H1 (cell line): ENCODE measurements at regions not wholly inside any gene's neighbourhood (a gene's known extent, or its start where the extent isn't known, plus 50 kb on each side); places are given as distances from the start of the nearest gene placed in this dataset.

ENCODE experiments used
- CTCF ChIA-PET: fragments of 300-600 bp; sonication (Branson Sonifier 250); formaldehyde crosslinking; loops from one replicate; lab custom pipeline; 2021; ENCODE audit not compliant: partially characterized antibody; lab: Charles Lee
- POLR2A ChIA-PET: fragments of 300-600 bp; sonication (Branson Sonifier 250); formaldehyde crosslinking; loops from one replicate; lab custom pipeline; 2021; ENCODE audit warnings: inconsistent platforms; ENCODE audit not compliant: partially characterized antibody; lab: Charles Lee
- DNase-seq, 2 experiments: peaks; one replicate each; pipeline versions ENCODE4 v3.0.0 to v3.0.0-alpha.2; 2010 to 2022; ENCODE audit warnings: low spot score in 2 of 2, low read depth in 1 of 2, mixed read lengths in 1 of 2
- FAIRE-seq: peaks from 2 replicates; lab custom pipeline; 2011; peaks lifted over from hg19 to GRCh38; lab: Jason Lieb, UNC
- H2AFZ ChIP-seq: 2 replicates; pipeline ENCODE4 v1.8.1; 2012; ENCODE audit warnings: low read length, inconsistent platforms
- H2AK5ac ChIP-seq: 2 replicates; pipeline ENCODE4 v1.6.1; 2013; ENCODE audit warnings: low read depth, low read length
- H2BK120ac ChIP-seq: replicated peaks from 2 replicates; pipeline ENCODE3; 2013; ENCODE audit warnings: low read depth, low read length, inconsistent platforms
- H2BK12ac ChIP-seq: 2 replicates; pipeline ENCODE4 v1.6.1; 2013; ENCODE audit warnings: low read depth, low read length
- H2BK15ac ChIP-seq: 2 replicates; pipeline ENCODE4 v1.6.1; 2013; ENCODE audit warnings: low read length
- H2BK20ac ChIP-seq: 2 replicates; pipeline ENCODE4 v1.6.1; 2013; ENCODE audit warnings: low read length
- H2BK5ac ChIP-seq: 2 replicates; pipeline ENCODE4 v1.6.1; 2013; ENCODE audit warnings: low read depth, low read length
- H3K14ac ChIP-seq: 2 replicates; pipeline ENCODE4 v1.6.1; 2013; ENCODE audit warnings: inconsistent platforms; ENCODE audit not compliant: insufficient read length
- H3K18ac ChIP-seq: 2 replicates; pipeline ENCODE4 v1.6.1; 2013; ENCODE audit warnings: low read length; ENCODE audit errors: extremely low read depth
- H3K23ac ChIP-seq: 2 replicates; pipeline ENCODE4 v1.6.1; 2013; ENCODE audit warnings: inconsistent platforms; ENCODE audit not compliant: insufficient read length
- H3K23me2 ChIP-seq: 2 replicates; pipeline ENCODE4 v1.6.1; 2013; ENCODE audit warnings: low read depth, low read length
- H3K27ac ChIP-seq: 2 replicates; pipeline ENCODE4 v1.6.1; 2011; ENCODE audit warnings: low read depth, low read length, inconsistent platforms
- H3K27me3 ChIP-seq, 4 experiments: replicated peaks in 1 of 4; 1 replicate in 1 of 4; 2 replicates in 3 of 4; pipeline versions ENCODE4 v1.6.1 to v1.8.1; 2011 to 2013; ENCODE audit warnings: low read length in 3 of 4, mild to moderate bottlenecking in 3 of 4, inconsistent platforms in 2 of 4, mixed read lengths in 2 of 4, moderate library complexity in 1 of 4; ENCODE audit not compliant: control insufficient read depth in 3 of 4, insufficient read depth in 3 of 4; ENCODE audit errors: extremely low read depth in 1 of 4
- H3K36me3 ChIP-seq, 4 experiments: 2 replicates each; pipeline versions ENCODE4 v1.6.1 to v1.8.1; 2011 to 2013; ENCODE audit warnings: mild to moderate bottlenecking in 4 of 4, low read length in 3 of 4, moderate library complexity in 2 of 4, control low read depth in 1 of 4, inconsistent platforms in 1 of 4; ENCODE audit not compliant: insufficient read depth in 4 of 4, control insufficient read depth in 2 of 4
- H3K4ac ChIP-seq: replicated peaks from 2 replicates; pipeline ENCODE3; 2013; ENCODE audit warnings: low read length, low read depth, mixed read lengths, inconsistent platforms; ENCODE audit not compliant: insufficient read length
- H3K4me1 ChIP-seq, 4 experiments: replicated peaks in 1 of 4; 1 replicate in 1 of 4; 2 replicates in 3 of 4; pipeline versions ENCODE4 v1.6.1 to v1.8.1; 2011 to 2013; ENCODE audit warnings: low read length in 3 of 4, inconsistent platforms in 2 of 4, mixed read lengths in 1 of 4; ENCODE audit not compliant: insufficient read depth in 4 of 4, control insufficient read depth in 3 of 4
- H3K4me2 ChIP-seq, 2 experiments: 2 replicates each; pipeline versions ENCODE4 v1.6.1 to v1.8.1; 2011 to 2013; ENCODE audit warnings: low read depth in 2 of 2, low read length in 2 of 2, control low read depth in 1 of 2, inconsistent platforms in 1 of 2, mild to moderate bottlenecking in 1 of 2; ENCODE audit not compliant: insufficient read depth in 1 of 2
- H3K4me3 ChIP-seq, 4 experiments: fragments of 200-600, 300-600 bp in 1 of 4; sonication (generic), shearing (Covaris generic), sonication (Bioruptor Twin) in 1 of 4; 2 replicates each; pipeline versions ENCODE4 v1.5.1 to v1.8.1; 2011 to 2016; ENCODE audit warnings: low read length in 4 of 4, low read depth in 3 of 4, control low read depth in 2 of 4, inconsistent platforms in 2 of 4, mild to moderate bottlenecking in 2 of 4, mixed read lengths in 1 of 4, moderate library complexity in 1 of 4; ENCODE audit not compliant: insufficient read depth in 2 of 4; ENCODE audit errors: extremely low read depth in 1 of 4
- H3K56ac ChIP-seq: replicated peaks from 2 replicates; pipeline ENCODE3; 2013; ENCODE audit warnings: low read depth, mild to moderate bottlenecking, mixed read lengths, low read length, inconsistent platforms; ENCODE audit not compliant: insufficient read length
- H3K79me1 ChIP-seq: 2 replicates; pipeline ENCODE4 v1.6.1; 2013; ENCODE audit warnings: low read depth, low read length, control low read depth
- H3K79me2 ChIP-seq, 2 experiments: 2 replicates each; pipeline versions ENCODE4 v1.6.1 to v1.8.1; 2012 to 2013; ENCODE audit warnings: low read length in 2 of 2, mild to moderate bottlenecking in 2 of 2, inconsistent platforms in 1 of 2; ENCODE audit not compliant: insufficient read depth in 2 of 2, control insufficient read depth in 1 of 2
- H3K9ac ChIP-seq, 4 experiments: replicated peaks in 1 of 4; 1 replicate in 1 of 4; 2 replicates in 3 of 4; pipeline versions ENCODE4 v1.6.1 to v1.8.1; 2011 to 2013; ENCODE audit warnings: low read depth in 3 of 4, low read length in 3 of 4, control low read depth in 2 of 4, mild to moderate bottlenecking in 2 of 4, moderate library complexity in 2 of 4, inconsistent platforms in 1 of 4; ENCODE audit errors: extremely low read depth in 1 of 4
- H3K9me3 ChIP-seq, 2 experiments: 2 replicates each; pipeline versions ENCODE4 v1.6.1 to v1.8.1; 2012 to 2013; ENCODE audit warnings: mild to moderate bottlenecking in 2 of 2, moderate library complexity in 2 of 2, control low read depth in 1 of 2, inconsistent platforms in 1 of 2, low read depth in 1 of 2, low read length in 1 of 2, mixed read lengths in 1 of 2; ENCODE audit not compliant: insufficient read depth in 2 of 2
- H4K20me1 ChIP-seq, 2 experiments: replicated peaks in 1 of 2; 2 replicates each; pipeline versions ENCODE3 to v1.8.1; 2011 to 2013; ENCODE audit warnings: inconsistent platforms in 2 of 2, low read length in 2 of 2, mild to moderate bottlenecking in 1 of 2; ENCODE audit not compliant: insufficient read depth in 2 of 2, control insufficient read depth in 1 of 2
- H4K5ac ChIP-seq: 2 replicates; pipeline ENCODE4 v1.6.1; 2013; ENCODE audit warnings: low read length, low read depth, mixed read lengths, inconsistent platforms; ENCODE audit not compliant: insufficient read length
- H4K8ac ChIP-seq: 2 replicates; pipeline ENCODE4 v1.8.0; 2013; ENCODE audit warnings: mild to moderate bottlenecking, moderate library complexity, low read length, inconsistent platforms; ENCODE audit not compliant: insufficient read depth; ENCODE audit errors: extremely low read depth
- H4K91ac ChIP-seq: replicated peaks from 2 replicates; pipeline ENCODE3; 2013; ENCODE audit warnings: low read length, mixed read lengths, inconsistent platforms; ENCODE audit not compliant: insufficient read length
- BRCA1 ChIP-seq: IDR thresholded peaks from 2 replicates; pipeline ENCODE4 v1.6.1; 2012; ENCODE audit warnings: low read depth, low read length, improper control_type of control experiment
- KDM5A ChIP-seq: fragments of 200-600 bp; IDR thresholded peaks from 2 replicates; pipeline ENCODE4 v1.7.1; 2012; ENCODE audit warnings: mild to moderate bottlenecking, low read length, inconsistent platforms, mixed read lengths
- TAF1 ChIP-seq: IDR thresholded peaks from 2 replicates; pipeline ENCODE4 v1.6.1; 2011; ENCODE audit warnings: mild to moderate bottlenecking, low read depth, low read length
- WGBS, 2 experiments: shearing (Covaris generic) in 1 of 2; methylation state at CpG; one replicate each; pipeline versions ENCODE4 v1.1.6 to v1.1.7; 2013 to 2015; ENCODE audit warnings: low lambda C conversion rate in 2 of 2, mixed read lengths in 2 of 2, inconsistent platforms in 1 of 2, low coverage in 1 of 2, missing lambda C conversion rate in 1 of 2; ENCODE audit not compliant: insufficient replicate concordance in 2 of 2, insufficient coverage in 1 of 2, insufficient read length in 1 of 2; ENCODE audit errors: extremely low coverage in 1 of 2, missing lambda C conversion rate in 1 of 2; 5-methylcytosine and 5-hydroxymethylcytosine counted together

DNA sequence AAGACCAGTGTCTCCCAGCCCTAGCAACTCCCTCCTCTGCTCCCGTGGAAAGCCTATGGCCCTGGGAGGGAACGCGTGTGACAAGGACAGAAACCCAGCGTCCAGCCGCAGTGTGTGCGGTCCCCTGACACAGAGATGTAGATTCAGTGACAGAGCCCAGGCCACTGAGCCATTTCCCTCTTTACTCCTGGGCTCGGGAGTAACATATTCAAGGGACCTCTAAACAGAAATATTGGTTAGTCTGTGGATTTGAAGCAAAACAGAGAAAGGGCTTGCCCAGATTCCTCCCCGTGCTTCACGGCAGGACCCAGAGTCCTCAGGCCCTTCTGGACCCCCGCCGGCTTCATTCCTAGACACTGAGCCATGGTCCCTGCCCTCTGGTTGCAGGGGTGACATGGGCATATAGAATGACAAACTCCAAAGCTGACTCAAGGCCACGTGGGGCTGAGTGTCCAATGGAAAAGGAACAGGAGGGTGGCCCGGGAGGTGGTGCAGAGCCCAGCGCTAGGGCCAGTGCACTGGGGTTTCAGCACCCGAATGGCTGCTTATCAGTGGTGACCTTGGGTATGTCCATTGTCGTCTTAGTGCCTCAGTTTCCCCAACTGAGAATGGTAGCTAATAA, 248.2 kb downstream of the QKI start:
- Histone ChIP-seq H3K23ac (no peak overlapping the region), H2BK20ac (no peak overlapping the region), H4K91ac (no peak overlapping the region), H3K9ac (no peak overlapping the region), H3K4me2 (no peak overlapping the region), H3K56ac (no peak overlapping the region), H2BK12ac (no peak overlapping the region), H2AFZ (no peak overlapping the region), H2BK5ac (no peak overlapping the region), H3K27me3 (no peaks in the 10 kb centered on the region), H3K9me3 (no peaks in the 10 kb centered on the region), H3K4me1 (peaks cover 0 to 4% (median 0%) of the 10 kb centered on the region in 4 experiments; a peak in 2 of 7 replicates), H4K8ac (no peak overlapping the region), H4K5ac (no peak overlapping the region), H3K36me3 (no peaks in the 10 kb centered on the region), H3K79me1 (no peaks in the 10 kb centered on the region), H2AK5ac (no peak overlapping the region), H3K4me3 (no peak overlapping the region), H3K14ac (no peak overlapping the region), H3K4ac (no peak overlapping the region), H3K79me2 (no peaks in the 10 kb centered on the region), H3K27ac (no peak overlapping the region), H2BK15ac (no peak overlapping the region), H3K23me2 (peaks cover 4% of the 10 kb centered on the region; the same call in 1 of the 2 replicates), H2BK120ac (no peak overlapping the region), H4K20me1 (peaks cover 0 to 2% of the 10 kb centered on the region in 2 experiments), H3K18ac (no peak overlapping the region; the same call in 1 of the 2 replicates)
- POLR2A ChIA-PET, result interaction anchor here (1.4 kb wide), 1 partner anchor 9 kb away, joined by 3 read pairs; no protein-coding TSS in a partner anchor
- DNase-seq, result no peak
- TF ChIP-seq BRCA1 (no peak), KDM5A (no peak), TAF1 (no peak)
- no peak for FAIRE-seq
- CTCF ChIA-PET, result no interaction called here
- WGBS, 2 experiments, result 89% methylated on average over 16 of the region's 16 CpGs; no CpG with 5 or more reads in 1 of the 2 experiments
